HEK293 (cell line): ENCODE measurements at regions not wholly inside any gene's neighbourhood (a gene's known extent, or its start where the extent isn't known, plus 50 kb on each side); places are given as distances from the start of the nearest gene placed in this dataset.

Experiments used
- CTCF ChIP-seq: fragments of 450-650 bp; formaldehyde crosslinking; IDR thresholded peaks from 2 replicates; pipeline ENCODE4 v1.5.1; 2016; ENCODE audit warnings: missing biosample characterization, missing genetic modification characterization
- ZNF571 ChIP-seq: fragments of 450-650 bp; formaldehyde crosslinking; IDR thresholded peaks from 2 replicates; pipeline ENCODE4 v1.5.0; 2017; ENCODE audit warnings: missing biosample characterization, missing genetic modification characterization
- ZNF792 ChIP-seq: fragments of 450-650 bp; formaldehyde crosslinking; IDR thresholded peaks from 2 replicates; pipeline ENCODE4 v1.5.1; 2016; ENCODE audit warnings: missing biosample characterization, missing genetic modification characterization

- TF ChIP-seq ZNF571 (tag by site-specific recombination) (no peak), ZNF792 (tag by site-specific recombination) (no peak), CTCF (no peak)
Observed at GRCh38 chr4:38360201-38360600, 303.8 kb upstream of the KLF3 start.
